ENCODE measurements at regions not wholly inside any gene's neighbourhood (a gene's known extent, or its start where the extent isn't known, plus 50 kb on each side); places are given as distances from the start of the nearest gene placed in this dataset.

- ChIA-PET POLR2A (interaction anchor here (0.7 kb wide), 1 partner anchor 17 kb away, joined by 3 read pairs; no protein-coding TSS in a partner anchor), CTCF (interaction anchor here (0.6 kb wide), 1 partner anchor 423 kb away, joined by 3 read pairs; no protein-coding TSS in a partner anchor)
- H3K4me1 Mint-ChIP-seq, result peaks cover 25% of the 10 kb centered on the region
- H3K9me3 Mint-ChIP-seq, result no peaks in the 10 kb centered on the region
- H3K27ac Mint-ChIP-seq, result no peak overlapping the region
- no peak overlapping the region for H3K4me3 Mint-ChIP-seq
- H3K27me3 Mint-ChIP-seq (ENCODE audit: low read depth), result no peaks in the 10 kb centered on the region
- ATAC-seq (no peak), DNase-seq (ENCODE audit: low spot score) (no peak)
- H3K36me3 Mint-ChIP-seq, result no peaks in the 10 kb centered on the region
- TF ChIP-seq STAT6 (CRISPR knock-in tag; conservative IDR thresholded peaks at IDR 0.05; ENCODE audit: low read depth), result no peak
Observed at GRCh38 chr3:178318340-178318739, 217.9 kb upstream of the KCNMB2 start.

GRCh38 chr3:178318941-178319816 lies 217.1 kb upstream of the KCNMB2 start:
- H3K9me3 Mint-ChIP-seq, result no peaks in the 10 kb centered on the region

More at GRCh38 chr3:178318941-178319816, 217.1 kb upstream of the KCNMB2 start:
- no peak overlapping the region for H3K4me3 Mint-ChIP-seq
- POLR2A ChIA-PET, result no interaction called here
- TF ChIP-seq PREB (CRISPR knock-in tag; IDR thresholded peaks at IDR 0.05; ENCODE audit: borderline replicate concordance), result no peak
- no peak for TF ChIP-seq ZNF532 (CRISPR knock-in tag; IDR thresholded peaks at IDR 0.05; ENCODE audit: borderline replicate concordance)
- no peak for TF ChIP-seq MXD4 (CRISPR knock-in tag; IDR thresholded peaks at IDR 0.05; ENCODE audit: borderline replicate concordance)
- TF ChIP-seq ARID4B (CRISPR knock-in tag; IDR thresholded peaks at IDR 0.05; ENCODE audit: borderline replicate concordance), result no peak
- no peak for TF ChIP-seq ZSCAN18 (CRISPR knock-in tag; IDR thresholded peaks at IDR 0.05)
- TF ChIP-seq PRRX2 (CRISPR knock-in tag; IDR thresholded peaks at IDR 0.05), result no peak
- TF ChIP-seq RELA (CRISPR knock-in tag; IDR thresholded peaks at IDR 0.05; ENCODE audit: borderline replicate concordance), result no peak
- TF ChIP-seq JAZF1 (CRISPR knock-in tag; IDR thresholded peaks at IDR 0.05), result no peak
- no peak for TF ChIP-seq ZBTB21 (CRISPR knock-in tag; IDR thresholded peaks at IDR 0.05; ENCODE audit: borderline replicate concordance)
- no peak for TF ChIP-seq ZNF396 (CRISPR knock-in tag; IDR thresholded peaks at IDR 0.05; ENCODE audit: borderline replicate concordance)
- no peak for TF ChIP-seq FOXJ3 (CRISPR knock-in tag; IDR thresholded peaks at IDR 0.05; ENCODE audit: borderline replicate concordance)
- TF ChIP-seq ETV6 (CRISPR knock-in tag; IDR thresholded peaks at IDR 0.05), result no peak
- TF ChIP-seq NR2C2 (CRISPR knock-in tag; IDR thresholded peaks at IDR 0.05), result no peak
- TF ChIP-seq CREB1 (CRISPR knock-in tag; IDR thresholded peaks at IDR 0.05), result no peak
- TF ChIP-seq GRHL2 (CRISPR knock-in tag; IDR thresholded peaks at IDR 0.05; ENCODE audit: insufficient replicate concordance, severe bottlenecking), result no peak
- H3K4me1 Mint-ChIP-seq, result peaks cover 25% of the 10 kb centered on the region
- H3K36me3 Mint-ChIP-seq, result no peaks in the 10 kb centered on the region
- no peaks in the 10 kb centered on the region for H3K27me3 Mint-ChIP-seq (ENCODE audit: low read depth)
- DNase-seq (ENCODE audit: low spot score) (no peak), ATAC-seq (no peak)
- H3K27ac Mint-ChIP-seq, result no peak overlapping the region
- CTCF ChIA-PET, result no interaction called here
